Thyroid gland (tissue), 4 donors: ENCODE measurements at regions not wholly inside any gene's neighbourhood (a gene's known extent, or its start where the extent isn't known, plus 50 kb on each side); places are given as distances from the start of the nearest gene placed in this dataset.

Experiments
- POLR2A ChIP-seq, 2 donors: fragments of 450-650 bp; IDR thresholded peaks; one replicate each; pipeline ENCODE4 v1.6.1; 2017; ENCODE audit warnings: antibody characterized with exemption in 2 of 2, mild to moderate bottlenecking in 2 of 2, moderate library complexity in 1 of 2
- TF ChIP-seq, protein P1 (sequence below), 6 experiments: fragments of 200-600 bp in 3 of 6; fragments of 450-650 bp in 3 of 6; sonication (generic) in 3 of 6; IDR thresholded peaks; one replicate each; pipeline ENCODE4 v1.5.1; 2016 to 2019; ENCODE audit warnings: antibody characterized with exemption in 6 of 6, mild to moderate bottlenecking in 2 of 6, inconsistent platforms in 1 of 6, moderate library complexity in 1 of 6

DNA sequence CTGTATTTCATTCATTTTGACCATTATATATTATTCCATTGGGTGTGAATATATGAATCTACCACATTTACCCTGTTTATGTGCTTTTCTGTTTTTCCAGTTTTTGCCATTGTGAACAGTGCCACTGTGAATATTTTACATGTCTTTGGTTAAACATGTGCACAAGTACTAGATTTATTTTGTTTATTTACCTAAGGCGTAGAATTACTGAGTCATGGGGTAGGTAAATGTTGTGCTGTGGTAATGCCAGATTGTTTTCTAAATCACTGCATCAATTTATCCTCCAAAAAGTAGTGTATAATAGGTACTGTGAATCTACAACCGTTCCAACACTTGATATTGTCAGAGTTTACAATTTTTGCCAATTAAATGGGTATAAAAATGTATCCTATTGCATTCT is 362.1 kb upstream of the AGTR1 start:
- TF ChIP-seq, protein P1, sequence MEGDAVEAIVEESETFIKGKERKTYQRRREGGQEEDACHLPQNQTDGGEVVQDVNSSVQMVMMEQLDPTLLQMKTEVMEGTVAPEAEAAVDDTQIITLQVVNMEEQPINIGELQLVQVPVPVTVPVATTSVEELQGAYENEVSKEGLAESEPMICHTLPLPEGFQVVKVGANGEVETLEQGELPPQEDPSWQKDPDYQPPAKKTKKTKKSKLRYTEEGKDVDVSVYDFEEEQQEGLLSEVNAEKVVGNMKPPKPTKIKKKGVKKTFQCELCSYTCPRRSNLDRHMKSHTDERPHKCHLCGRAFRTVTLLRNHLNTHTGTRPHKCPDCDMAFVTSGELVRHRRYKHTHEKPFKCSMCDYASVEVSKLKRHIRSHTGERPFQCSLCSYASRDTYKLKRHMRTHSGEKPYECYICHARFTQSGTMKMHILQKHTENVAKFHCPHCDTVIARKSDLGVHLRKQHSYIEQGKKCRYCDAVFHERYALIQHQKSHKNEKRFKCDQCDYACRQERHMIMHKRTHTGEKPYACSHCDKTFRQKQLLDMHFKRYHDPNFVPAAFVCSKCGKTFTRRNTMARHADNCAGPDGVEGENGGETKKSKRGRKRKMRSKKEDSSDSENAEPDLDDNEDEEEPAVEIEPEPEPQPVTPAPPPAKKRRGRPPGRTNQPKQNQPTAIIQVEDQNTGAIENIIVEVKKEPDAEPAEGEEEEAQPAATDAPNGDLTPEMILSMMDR (IDR thresholded peaks at IDR 0.05), result no peak
- no peak for TF ChIP-seq POLR2A (IDR thresholded peaks at IDR 0.05)
